Type B pancreatic cell (in vitro differentiated cells): ENCODE measurements at regions not wholly inside any gene's neighbourhood (a gene's known extent, or its start where the extent isn't known, plus 50 kb on each side); places are given as distances from the start of the nearest gene placed in this dataset.

Experiments used
- DNase-seq: peaks from one replicate; pipeline ENCODE4 v3.0.0; 2021; ENCODE audit warnings: mixed read lengths; ENCODE audit not compliant: unreplicated experiment; ENCODE audit errors: extremely low spot score
- H3K27ac Mint-ChIP-seq: 2 replicates; pipeline ENCODE4 v1.8.0; 2021; ENCODE audit warnings: mild to moderate bottlenecking, mixed read lengths
- H3K27me3 Mint-ChIP-seq: 2 replicates; pipeline ENCODE4 v1.8.0; 2021; ENCODE audit warnings: mixed read lengths
- H3K36me3 Mint-ChIP-seq: 2 replicates; pipeline ENCODE4 v1.8.0; 2021; ENCODE audit warnings: mixed read lengths
- H3K4me1 Mint-ChIP-seq: one replicate; pipeline ENCODE4 v1.8.0; 2021; ENCODE audit warnings: mixed read lengths; ENCODE audit not compliant: unreplicated experiment
- H3K4me3 Mint-ChIP-seq: 2 replicates; pipeline ENCODE4 v1.8.0; 2021; ENCODE audit warnings: mild to moderate bottlenecking, mixed read lengths
- H3K9me3 Mint-ChIP-seq: 2 replicates; pipeline ENCODE4 v1.8.0; 2021; ENCODE audit warnings: mixed read lengths
- CTCF ChIP-seq: fragments of 200-600 bp; sonication (generic); conservative IDR thresholded peaks from 2 replicates; pipeline ENCODE4 v1.5.0; 2021; ENCODE audit warnings: antibody characterized with exemption, mild to moderate bottlenecking

DNA sequence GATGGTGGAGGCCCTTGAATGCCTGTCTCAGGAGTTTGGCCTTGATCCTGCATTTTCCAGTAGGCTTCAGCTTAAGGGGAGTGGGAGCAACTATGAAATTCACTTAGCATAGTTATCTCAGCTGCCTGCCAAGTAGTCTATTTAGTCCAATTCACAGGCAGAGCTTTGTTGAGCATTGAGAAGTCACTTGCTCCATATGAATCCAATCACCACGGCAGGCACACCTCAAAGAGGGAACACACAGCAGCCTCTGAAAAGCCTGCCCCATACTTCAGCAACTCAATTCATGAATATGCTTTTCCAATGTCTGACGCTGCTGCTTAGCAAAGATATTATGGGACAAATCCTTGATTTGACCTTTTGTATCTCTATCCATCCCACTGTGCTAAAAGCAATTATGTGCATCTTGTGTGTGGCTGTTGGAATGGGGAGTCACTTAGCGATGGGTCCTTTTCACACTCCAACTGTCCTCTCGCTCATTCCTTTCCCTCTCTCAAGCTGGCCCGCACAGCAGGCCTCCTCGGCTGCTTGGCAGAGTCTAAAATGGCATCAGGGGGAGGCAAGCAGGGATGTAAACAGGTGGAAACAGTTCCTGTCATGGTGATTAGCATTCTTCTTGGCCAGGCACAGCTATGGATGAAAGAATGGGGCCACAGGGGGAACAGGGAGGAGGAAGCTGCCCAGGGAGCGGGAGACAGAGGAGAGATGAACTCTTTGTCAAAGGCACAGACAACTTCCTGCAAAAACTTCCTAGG lies 56.0 kb upstream of the LRPPRC start:
- Mint-ChIP-seq H3K36me3 (no peaks in the 10 kb centered on the region), H3K9me3 (peaks cover 7% of the 10 kb centered on the region), H3K4me3 (peak overlapping the region; percentile 13), H3K27me3 (no peaks in the 10 kb centered on the region), H3K27ac (no peak overlapping the region), H3K4me1 (no peaks in the 10 kb centered on the region)
- DNase-seq, result no peak
- no peak for TF ChIP-seq CTCF

- no peak overlapping the region for H3K4me3 Mint-ChIP-seq
- no peak for DNase-seq
- H3K36me3 Mint-ChIP-seq, result no peaks in the 10 kb centered on the region
- H3K4me1 Mint-ChIP-seq, result no peaks in the 10 kb centered on the region
- no peaks in the 10 kb centered on the region for H3K27me3 Mint-ChIP-seq
- TF ChIP-seq CTCF, result no peak
- H3K27ac Mint-ChIP-seq, result no peak overlapping the region
- H3K9me3 Mint-ChIP-seq, result peaks cover 7% of the 10 kb centered on the region
These were observed 56.8 kb upstream of the LRPPRC start for GRCh38 chr2:44052584-44052983.

DNA sequence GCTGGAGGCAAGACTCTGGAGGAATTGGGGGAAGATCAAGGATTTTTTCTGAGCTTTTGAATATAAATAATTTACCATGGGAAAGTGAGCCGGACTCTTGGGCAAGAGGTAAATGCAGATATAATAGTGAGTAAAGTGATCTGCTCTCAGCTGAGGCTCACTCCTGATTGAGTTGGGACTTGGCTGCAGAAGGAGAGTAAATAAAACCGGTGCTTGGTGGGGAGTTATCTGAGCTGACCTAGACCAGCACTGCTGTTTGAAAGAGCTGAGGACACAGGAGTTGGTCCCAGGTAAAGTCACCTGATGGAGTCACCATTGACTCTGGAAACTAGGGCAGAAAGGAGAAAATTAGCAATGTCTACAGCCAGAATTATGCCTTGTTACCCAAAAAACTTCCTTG lies 57.3 kb upstream of the LRPPRC start:
- Mint-ChIP-seq H3K9me3 (peaks cover 7% of the 10 kb centered on the region), H3K36me3 (no peaks in the 10 kb centered on the region), H3K27ac (no peak overlapping the region), H3K4me3 (no peak overlapping the region), H3K4me1 (no peaks in the 10 kb centered on the region), H3K27me3 (no peaks in the 10 kb centered on the region)
- no peak for TF ChIP-seq CTCF
- no peak for DNase-seq

- no peak for DNase-seq
- no peaks in the 10 kb centered on the region for H3K36me3 Mint-ChIP-seq
- H3K9me3 Mint-ChIP-seq, result peaks cover 7% of the 10 kb centered on the region
- no peak for TF ChIP-seq CTCF
- H3K27ac Mint-ChIP-seq, result no peak overlapping the region
- H3K4me3 Mint-ChIP-seq, result no peak overlapping the region
- H3K27me3 Mint-ChIP-seq, result no peaks in the 10 kb centered on the region
- no peaks in the 10 kb centered on the region for H3K4me1 Mint-ChIP-seq
These were observed 57.7 kb upstream of the LRPPRC start for GRCh38 chr2:44053456-44053855.

GRCh38 chr2:44055229-44055628 lies 59.4 kb upstream of the LRPPRC start:
- H3K36me3 Mint-ChIP-seq, result no peaks in the 10 kb centered on the region
- H3K27me3 Mint-ChIP-seq, result no peaks in the 10 kb centered on the region
- no peaks in the 10 kb centered on the region for H3K9me3 Mint-ChIP-seq
- no peak overlapping the region for H3K27ac Mint-ChIP-seq
- H3K4me3 Mint-ChIP-seq, result no peak overlapping the region
- H3K4me1 Mint-ChIP-seq, result no peaks in the 10 kb centered on the region
- TF ChIP-seq CTCF, result no peak
- no peak for DNase-seq
